Prostate gland (tissue), 2 donors: ENCODE measurements at regions not wholly inside any gene's neighbourhood (a gene's known extent, or its start where the extent isn't known, plus 50 kb on each side); places are given as distances from the start of the nearest gene placed in this dataset.

Experiments used
- CTCF ChIP-seq, 4 experiments: fragments of 200-600 bp in 2 of 4; fragments of 450-650 bp in 2 of 4; sonication (generic) in 2 of 4; IDR thresholded peaks; 1 replicate in 3 of 4; 2 replicates in 1 of 4; pipeline ENCODE4 v1.5.1; 2016 to 2019; ENCODE audit warnings: antibody characterized with exemption in 4 of 4, mild to moderate bottlenecking in 2 of 4, moderate library complexity in 2 of 4
- POLR2A ChIP-seq: fragments of 450-650 bp; IDR thresholded peaks from one replicate; pipeline ENCODE4 v1.6.1; 2016; ENCODE audit warnings: antibody characterized with exemption, mild to moderate bottlenecking
- POLR2AphosphoS5 ChIP-seq: sonication (generic); formaldehyde crosslinking; IDR thresholded peaks from one replicate; pipeline ENCODE4 v1.6.1; 2017; ENCODE audit warnings: antibody characterized with exemption

GRCh38 chr6:6090861-6091607, 84.3 kb upstream of the NRN1 start:
- TF ChIP-seq CTCF (IDR thresholded peaks at IDR 0.05) (no peak), POLR2AphosphoS5 (no peak), POLR2A (no peak)
